Osteoblast (primary cell): ENCODE measurements at regions not wholly inside any gene's neighbourhood (a gene's known extent, or its start where the extent isn't known, plus 50 kb on each side); places are given as distances from the start of the nearest gene placed in this dataset.
A peak's percentile ranks its signal among the peaks of the same experiment; 100 is the strongest.

Source experiments
- DNase-seq: peaks from one replicate; pipeline ENCODE4 v3.0.0; 2011; ENCODE audit warnings: low spot score, mixed read lengths; ENCODE audit not compliant: insufficient read length; ENCODE audit errors: missing footprints
- H2AFZ ChIP-seq: 2 replicates; pipeline ENCODE4 v1.6.0; 2011; ENCODE audit warnings: mild to moderate bottlenecking, low read length
- H3K27ac ChIP-seq: 2 replicates; pipeline ENCODE4 v1.5.1; 2011; ENCODE audit warnings: mild to moderate bottlenecking, low read depth, low read length, moderate library complexity
- H3K27me3 ChIP-seq: 2 replicates; pipeline ENCODE4 v1.6.0; 2012; ENCODE audit warnings: mild to moderate bottlenecking, control low read depth, inconsistent platforms, low read length, moderate library complexity; ENCODE audit not compliant: insufficient read depth
- H3K36me3 ChIP-seq: 2 replicates; pipeline ENCODE4 v1.5.1; 2011; ENCODE audit warnings: mild to moderate bottlenecking, low read length, control low read depth, moderate library complexity; ENCODE audit not compliant: insufficient read depth
- H3K4me1 ChIP-seq: 2 replicates; pipeline ENCODE4 v1.5.1; 2011; ENCODE audit warnings: mild to moderate bottlenecking, low read length, control low read depth, moderate library complexity; ENCODE audit not compliant: insufficient read depth
- H3K4me2 ChIP-seq: 2 replicates; pipeline ENCODE4 v1.6.0; 2011; ENCODE audit warnings: mild to moderate bottlenecking, low read length; ENCODE audit not compliant: insufficient read depth
- H3K4me3 ChIP-seq: fragments of 200-600 bp; sonication (generic); 3 replicates; pipeline ENCODE4 v1.5.1; 2012; ENCODE audit warnings: mild to moderate bottlenecking, low read length, inconsistent platforms; ENCODE audit not compliant: insufficient read depth
- H3K79me2 ChIP-seq: 2 replicates; pipeline ENCODE4 v1.6.0; 2012; ENCODE audit warnings: mild to moderate bottlenecking, low read length, control low read depth, inconsistent platforms; ENCODE audit not compliant: insufficient read depth
- H3K9me3 ChIP-seq: 2 replicates; pipeline ENCODE4 v1.5.1; 2011; ENCODE audit warnings: low read depth, low read length, control low read depth
- H4K20me1 ChIP-seq: 2 replicates; pipeline ENCODE4 v1.6.0; 2012; ENCODE audit warnings: mild to moderate bottlenecking, low read length, control low read depth; ENCODE audit not compliant: insufficient read depth
- CTCF ChIP-seq: IDR thresholded peaks from 2 replicates; pipeline ENCODE4 v1.5.1; 2011; ENCODE audit warnings: mild to moderate bottlenecking, low read depth, low read length, moderate library complexity; ENCODE audit errors: extremely low read depth

- H3K4me3 ChIP-seq: no peak overlapping the region
- no peaks in the 10 kb centered on the region for H3K79me2 ChIP-seq
- H3K27me3 ChIP-seq: no peaks in the 10 kb centered on the region
- H3K9me3 ChIP-seq: no peaks in the 10 kb centered on the region
- H3K4me1 ChIP-seq: peaks cover 60% of the 10 kb centered on the region
- H2AFZ ChIP-seq: no peak overlapping the region
- H3K4me2 ChIP-seq: no peak overlapping the region
- H4K20me1 ChIP-seq: no peaks in the 10 kb centered on the region
- DNase-seq: no peak
- peak overlapping the region; percentile 91 for H3K27ac ChIP-seq
- no peak for TF ChIP-seq CTCF
- H3K36me3 ChIP-seq: no peaks in the 10 kb centered on the region
These were observed 179.4 kb upstream of the INHBA start for GRCh38 chr7:41882256-41882655.

GRCh38 chr7:41881331-41882130, 178.6 kb upstream of the INHBA start:
- Histone ChIP-seq H2AFZ (peak overlapping the region; percentile 28), H3K9me3 (no peaks in the 10 kb centered on the region), H3K79me2 (no peaks in the 10 kb centered on the region), H3K27ac (peak overlapping the region; percentile 91), H3K4me1 (peaks cover 54% of the 10 kb centered on the region), H3K4me3 (no peak overlapping the region), H4K20me1 (no peaks in the 10 kb centered on the region), H3K36me3 (no peaks in the 10 kb centered on the region), H3K4me2 (no peak overlapping the region), H3K27me3 (no peaks in the 10 kb centered on the region)
- DNase-seq: peak; percentile 60
- no peak for TF ChIP-seq CTCF

GRCh38 chr7:41880107-41880506, 177.2 kb upstream of the INHBA start:
- Histone ChIP-seq H3K4me3 (no peak overlapping the region), H3K79me2 (no peaks in the 10 kb centered on the region), H2AFZ (no peak overlapping the region), H3K27ac (peak overlapping the region; percentile 91), H3K4me2 (peak overlapping the region; percentile 47), H3K27me3 (no peaks in the 10 kb centered on the region), H3K9me3 (no peaks in the 10 kb centered on the region), H4K20me1 (no peaks in the 10 kb centered on the region), H3K36me3 (no peaks in the 10 kb centered on the region), H3K4me1 (peaks cover 40% of the 10 kb centered on the region)
- no peak for TF ChIP-seq CTCF
- DNase-seq: peak; percentile 88

GRCh38 chr7:41879403-41879802, 176.5 kb upstream of the INHBA start:
- Histone ChIP-seq H3K4me1 (peaks cover 38% of the 10 kb centered on the region), H3K27ac (peak overlapping the region; percentile 91), H4K20me1 (no peaks in the 10 kb centered on the region), H3K27me3 (no peaks in the 10 kb centered on the region), H3K36me3 (no peaks in the 10 kb centered on the region), H2AFZ (no peak overlapping the region), H3K4me3 (no peak overlapping the region), H3K9me3 (no peaks in the 10 kb centered on the region), H3K4me2 (peak overlapping the region; percentile 47), H3K79me2 (no peaks in the 10 kb centered on the region)
- peak; percentile 21 for DNase-seq
- TF ChIP-seq CTCF: no peak
